ENCODE measurements at regions not wholly inside any gene's neighbourhood (a gene's known extent, or its start where the extent isn't known, plus 50 kb on each side); places are given as distances from the start of the nearest gene placed in this dataset.

DNA sequence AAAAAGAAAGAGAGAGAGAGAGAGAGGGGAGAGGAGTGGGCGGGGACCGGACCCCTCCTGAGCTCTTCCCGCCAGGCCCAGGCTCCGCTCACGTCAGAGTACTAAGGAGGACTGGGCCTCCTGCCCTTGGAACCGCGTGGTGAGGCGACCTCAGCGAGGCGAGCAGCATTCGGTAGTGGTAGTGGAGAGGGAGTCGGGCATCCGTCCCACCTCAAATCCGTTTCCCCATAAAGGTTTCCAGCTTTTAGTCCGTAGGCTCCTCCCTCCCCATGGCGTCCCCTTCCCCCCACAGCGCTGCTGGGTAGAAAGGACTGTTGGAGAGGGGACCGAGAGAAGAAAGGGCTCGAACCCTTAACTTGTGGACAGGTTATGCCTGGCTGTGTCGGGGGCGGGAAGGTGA is 124.4 kb upstream of the BARHL2 start:
- Histone ChIP-seq H2AFZ (ENCODE audit: low read length) (peak overlapping the region; percentile 6; the same call in 1 of the 2 replicates), H4K20me1 (replicated peaks in 1 of 2; ENCODE audit: control insufficient read depth in 1 of 2, insufficient read depth in 2 of 2, low read length in 2 of 2) (peaks cover 0 to 8% of the 10 kb centered on the region in 2 experiments), H3K23me2 (ENCODE audit: low read depth, low read length) (peaks cover 2% of the 10 kb centered on the region; the same call in 1 of the 2 replicates), H3K79me1 (ENCODE audit: low read depth, low read length) (no peaks in the 10 kb centered on the region), H2BK12ac (ENCODE audit: low read depth, low read length) (peak overlapping the region; percentile 80; the same call in 1 of the 2 replicates), H2BK15ac (ENCODE audit: low read length) (no peak overlapping the region), H3K4ac (replicated peaks; ENCODE audit: insufficient read length, low read depth, low read length) (no peak overlapping the region), H2BK20ac (ENCODE audit: low read length) (no peak overlapping the region), H2AK5ac (ENCODE audit: low read depth, low read length) (no peak overlapping the region), H2BK5ac (ENCODE audit: low read depth, low read length) (0 out of 2 replicates have a peak overlapping the region, but pooled peaks have one; percentile 22), H3K79me2 (ENCODE audit: control insufficient read depth in 1 of 2, insufficient read depth in 2 of 2, low read length in 2 of 2) (no peaks in the 10 kb centered on the region), H3K4me2 (ENCODE audit: insufficient read depth in 1 of 2, low read depth in 2 of 2, low read length in 2 of 2) (peak overlapping the region; percentile 88 to 91), H3K27me3 (replicated peaks in 1 of 4; ENCODE audit: control insufficient read depth in 3 of 4, extremely low read depth in 1 of 4, insufficient read depth in 3 of 4, low read length in 3 of 4) (peaks cover 31 to 78% (median 60%) of the 10 kb centered on the region in 4 experiments), H3K36me3 (ENCODE audit: control insufficient read depth in 2 of 4, insufficient read depth in 4 of 4, low read length in 3 of 4) (no peaks in the 10 kb centered on the region), H3K14ac (ENCODE audit: insufficient read length) (no peak overlapping the region), H3K18ac (ENCODE audit: extremely low read depth, low read length) (peak overlapping the region; percentile 40), H3K56ac (replicated peaks; ENCODE audit: insufficient read length, low read depth, low read length) (no peak overlapping the region), H3K9ac (replicated peaks in 1 of 4; ENCODE audit: extremely low read depth in 1 of 4, low read depth in 3 of 4, low read length in 3 of 4) (no peak overlapping the region), H3K27ac (ENCODE audit: low read depth, low read length) (no peak overlapping the region), H2BK120ac (replicated peaks; ENCODE audit: low read depth, low read length) (no peak overlapping the region), H3K4me1 (replicated peaks in 1 of 4; ENCODE audit: control insufficient read depth in 3 of 4, insufficient read depth in 4 of 4, low read length in 3 of 4) (peaks cover 5 to 31% (median 25%) of the 10 kb centered on the region in 4 experiments; a peak in 6 of 7 replicates), H3K23ac (ENCODE audit: insufficient read length) (no peak overlapping the region), H4K8ac (ENCODE audit: extremely low read depth, insufficient read depth, low read length) (no peak overlapping the region; the same call in 1 of the 2 replicates), H3K9me3 (ENCODE audit: insufficient read depth in 2 of 2, low read depth in 1 of 2, low read length in 1 of 2) (no peaks in the 10 kb centered on the region), H4K91ac (replicated peaks; ENCODE audit: insufficient read length, low read length) (no peak overlapping the region), H3K4me3 (ENCODE audit: extremely low read depth in 1 of 4, insufficient read depth in 2 of 4, low read depth in 3 of 4, low read length in 4 of 4) (peak overlapping the region; percentile 27 to 57 (median 32); a peak in 7 of 8 replicates), H4K5ac (ENCODE audit: insufficient read length, low read depth, low read length) (no peak overlapping the region)
- DNase-seq (ENCODE audit: low read depth in 1 of 2, low spot score in 2 of 2), result peak in 1 of 2 experiments; percentile 74
- FAIRE-seq, result no peak
- WGBS, 2 experiments (ENCODE audit: extremely low coverage in 1 of 2, insufficient coverage in 1 of 2, insufficient read length in 1 of 2, insufficient replicate concordance in 2 of 2, low coverage in 1 of 2, low lambda C conversion rate in 2 of 2, missing lambda C conversion rate in 1 of 2), result 2% methylated on average over 21 of the region's 21 CpGs; no CpG with 5 or more reads in 1 of the 2 experiments
- ChIA-PET POLR2A (ENCODE audit: partially characterized antibody) (interaction anchor here (0.8 to 1.9 kb wide), 3 partner anchors 9 to 157 kb away, joined by 3 to 8 read pairs (median 6); no protein-coding TSS in a partner anchor), CTCF (ENCODE audit: partially characterized antibody) (interaction anchor here (0.7 to 3.8 kb wide), 10 partner anchors 9 to 1007 kb away, joined by 3 to 17 read pairs (median 5); no protein-coding TSS in a partner anchor)
- TF ChIP-seq ASH2L (IDR thresholded peaks at IDR 0.05; ENCODE audit: low read length) (peak; percentile 57), SUZ12 (IDR thresholded peaks at IDR 0.05; ENCODE audit: low read length) (no peak; the same call in 1 of the 2 replicates), SIRT6 (IDR thresholded peaks at IDR 0.05; ENCODE audit: low read length) (no peak), NANOG (IDR thresholded peaks at IDR 0.05; ENCODE audit: insufficient read depth, low read depth, low read length, poor library complexity, severe bottlenecking) (no peak), POLR2AphosphoS5 (IDR thresholded peaks at IDR 0.05; ENCODE audit: low read depth, low read length) (no peak), RNF2 (IDR thresholded peaks at IDR 0.05; ENCODE audit: borderline replicate concordance, low read depth, low read length, missing control alignments, poor library complexity, severe bottlenecking) (peak; percentile 67), GABPA (IDR thresholded peaks at IDR 0.05; ENCODE audit: borderline replicate concordance, insufficient read depth, low read length) (no peak), KDM4A (IDR thresholded peaks at IDR 0.05; ENCODE audit: low read depth, low read length, severe bottlenecking) (peak; percentile 82)
- TF ChIP-seq, protein P1, sequence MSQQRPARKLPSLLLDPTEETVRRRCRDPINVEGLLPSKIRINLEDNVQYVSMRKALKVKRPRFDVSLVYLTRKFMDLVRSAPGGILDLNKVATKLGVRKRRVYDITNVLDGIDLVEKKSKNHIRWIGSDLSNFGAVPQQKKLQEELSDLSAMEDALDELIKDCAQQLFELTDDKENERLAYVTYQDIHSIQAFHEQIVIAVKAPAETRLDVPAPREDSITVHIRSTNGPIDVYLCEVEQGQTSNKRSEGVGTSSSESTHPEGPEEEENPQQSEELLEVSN (IDR thresholded peaks at IDR 0.05), result peak; percentile 78
- TF ChIP-seq, protein P2, sequence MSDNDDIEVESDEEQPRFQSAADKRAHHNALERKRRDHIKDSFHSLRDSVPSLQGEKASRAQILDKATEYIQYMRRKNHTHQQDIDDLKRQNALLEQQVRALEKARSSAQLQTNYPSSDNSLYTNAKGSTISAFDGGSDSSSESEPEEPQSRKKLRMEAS (IDR thresholded peaks at IDR 0.05), result peak; percentile 90

Data from H1 (cell line).